ENCODE measurements at regions not wholly inside any gene's neighbourhood (a gene's known extent, or its start where the extent isn't known, plus 50 kb on each side); places are given as distances from the start of the nearest gene placed in this dataset.

DNA sequence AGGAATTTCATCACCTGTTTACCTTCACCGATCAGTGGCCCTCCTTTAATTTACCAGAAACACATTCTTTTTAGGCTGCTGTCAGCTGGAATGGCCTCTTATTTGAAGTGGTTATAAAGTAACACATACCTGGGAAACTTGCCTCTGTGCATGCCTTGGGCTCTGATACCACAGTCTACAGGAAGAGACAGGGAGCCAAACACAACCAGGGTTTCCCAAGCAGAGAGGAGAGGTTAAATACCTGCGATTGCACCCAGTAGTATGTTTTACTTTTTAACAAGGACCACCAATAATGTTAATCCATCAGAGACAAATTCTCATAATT lies 444.0 kb upstream of the SGCG start:
- intact Hi-C loops (cut with DNase I; ENCODE audit: low total_unique reads) = no loop called here
- Histone ChIP-seq H3K4me1 (no peaks in the 10 kb centered on the region), H3K27ac (no peak overlapping the region), H3K36me3 (no peaks in the 10 kb centered on the region), H3K27me3 (peaks cover 0 to 7% (median 0%) of the 10 kb centered on the region in 3 donors), H3K9me3 (no peaks in the 10 kb centered on the region), H3K4me3 (no peak overlapping the region)
- TF ChIP-seq EP300 (IDR thresholded peaks at IDR 0.05) (no peak), POLR2AphosphoS5 (IDR thresholded peaks at IDR 0.05) (no peak), POLR2A (IDR thresholded peaks at IDR 0.05) (no peak)
- TF ChIP-seq, protein P1, sequence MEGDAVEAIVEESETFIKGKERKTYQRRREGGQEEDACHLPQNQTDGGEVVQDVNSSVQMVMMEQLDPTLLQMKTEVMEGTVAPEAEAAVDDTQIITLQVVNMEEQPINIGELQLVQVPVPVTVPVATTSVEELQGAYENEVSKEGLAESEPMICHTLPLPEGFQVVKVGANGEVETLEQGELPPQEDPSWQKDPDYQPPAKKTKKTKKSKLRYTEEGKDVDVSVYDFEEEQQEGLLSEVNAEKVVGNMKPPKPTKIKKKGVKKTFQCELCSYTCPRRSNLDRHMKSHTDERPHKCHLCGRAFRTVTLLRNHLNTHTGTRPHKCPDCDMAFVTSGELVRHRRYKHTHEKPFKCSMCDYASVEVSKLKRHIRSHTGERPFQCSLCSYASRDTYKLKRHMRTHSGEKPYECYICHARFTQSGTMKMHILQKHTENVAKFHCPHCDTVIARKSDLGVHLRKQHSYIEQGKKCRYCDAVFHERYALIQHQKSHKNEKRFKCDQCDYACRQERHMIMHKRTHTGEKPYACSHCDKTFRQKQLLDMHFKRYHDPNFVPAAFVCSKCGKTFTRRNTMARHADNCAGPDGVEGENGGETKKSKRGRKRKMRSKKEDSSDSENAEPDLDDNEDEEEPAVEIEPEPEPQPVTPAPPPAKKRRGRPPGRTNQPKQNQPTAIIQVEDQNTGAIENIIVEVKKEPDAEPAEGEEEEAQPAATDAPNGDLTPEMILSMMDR (IDR thresholded peaks at IDR 0.05) = no peak
- DNase-seq = no peak
- WGBS, 5 donors = 47 to 65% (median 57%) methylated on average over 2 of the region's 2 CpGs

DNA sequence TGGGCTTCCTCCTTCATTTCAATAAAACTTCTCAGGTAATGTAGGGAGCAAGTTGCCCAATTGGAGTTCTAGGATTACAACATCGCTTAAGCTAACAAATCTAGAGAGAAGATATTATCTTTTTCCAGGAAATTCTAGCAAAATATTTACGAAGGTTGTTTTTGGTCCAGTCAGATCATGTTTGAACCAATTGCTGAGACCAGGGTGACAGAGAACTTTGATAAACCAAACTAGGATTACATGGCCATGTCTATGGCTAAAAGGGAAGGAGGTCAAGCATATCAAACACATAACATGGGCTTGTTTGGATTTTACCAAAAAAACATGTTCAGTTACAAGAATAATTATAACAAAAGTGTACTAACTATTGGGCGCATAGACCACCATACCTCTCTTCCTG lies 442.4 kb upstream of the SGCG start:
- intact Hi-C loops (cut with DNase I; ENCODE audit: low total_unique reads) = no loop called here
- no peak for DNase-seq

DNA sequence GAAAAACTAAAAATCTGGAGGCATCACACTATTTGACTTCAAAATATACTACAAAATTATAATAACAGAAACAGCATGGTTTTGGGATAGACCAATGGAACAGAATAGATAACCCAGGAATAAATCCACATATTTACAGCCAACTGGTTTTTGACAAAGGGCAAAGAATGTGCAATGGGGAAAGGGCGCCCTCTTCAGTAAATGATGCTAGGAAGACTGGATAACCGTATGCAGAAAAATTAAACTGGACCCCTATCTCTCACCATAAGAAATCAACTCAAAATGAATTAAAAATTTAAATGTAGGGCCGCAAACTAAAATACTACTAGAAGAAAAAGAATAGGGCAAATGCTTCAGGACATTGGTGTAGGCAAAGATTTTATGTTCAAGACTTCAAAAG lies 440.5 kb upstream of the SGCG start:
- no peak for DNase-seq

More for the DNA sequence above, 442.4 kb upstream of the SGCG start:
- Histone ChIP-seq H3K9me3 (no peaks in the 10 kb centered on the region), H3K27me3 (peaks cover 0 to 7% (median 0%) of the 10 kb centered on the region in 3 donors), H3K36me3 (no peaks in the 10 kb centered on the region), H3K4me1 (no peaks in the 10 kb centered on the region), H3K27ac (no peak overlapping the region), H3K4me3 (no peak overlapping the region)
- WGBS, 5 donors = 81 to 87% (median 84%) methylated on average over 3 of the region's 3 CpGs
- TF ChIP-seq POLR2A (IDR thresholded peaks at IDR 0.05) = no peak
- no peak for TF ChIP-seq POLR2AphosphoS5 (IDR thresholded peaks at IDR 0.05)
- TF ChIP-seq, protein P1 (IDR thresholded peaks at IDR 0.05) = no peak
- TF ChIP-seq EP300 (IDR thresholded peaks at IDR 0.05) = no peak

GRCh38 chr13:22744688-22745452 lies 435.9 kb upstream of the SGCG start:
- Histone ChIP-seq H3K4me3 (no peak overlapping the region), H3K36me3 (no peaks in the 10 kb centered on the region), H3K9me3 (no peaks in the 10 kb centered on the region), H3K27ac (no peak overlapping the region), H3K27me3 (no peaks in the 10 kb centered on the region), H3K4me1 (no peaks in the 10 kb centered on the region)
- intact Hi-C loops (cut with DNase I; ENCODE audit: low total_unique reads) = no loop called here
- TF ChIP-seq, protein P1 (IDR thresholded peaks at IDR 0.05) = no peak
- no peak for TF ChIP-seq POLR2A (IDR thresholded peaks at IDR 0.05)
- WGBS, 5 donors = 83 to 92% (median 91%) methylated on average over 24 of the region's 24 CpGs
- no peak for DNase-seq

More for the DNA sequence above, 440.5 kb upstream of the SGCG start:
- intact Hi-C loops (cut with DNase I; ENCODE audit: low total_unique reads) = no loop called here
- H3K27ac ChIP-seq = no peak overlapping the region
- 31 to 65% (median 53%) methylated on average over 3 of the region's 3 CpGs for WGBS, 5 donors
- no peak overlapping the region for H3K4me3 ChIP-seq
- no peaks in the 10 kb centered on the region for H3K36me3 ChIP-seq
- H3K27me3 ChIP-seq = peaks cover 0 to 7% (median 0%) of the 10 kb centered on the region in 3 donors
- H3K4me1 ChIP-seq = no peaks in the 10 kb centered on the region
- TF ChIP-seq EP300 (IDR thresholded peaks at IDR 0.05) = no peak
- TF ChIP-seq, protein P1 (IDR thresholded peaks at IDR 0.05) = peak in 1 of 7 experiments; percentile 10
- no peaks in the 10 kb centered on the region for H3K9me3 ChIP-seq
